ENCODE measurements at regions not wholly inside any gene's neighbourhood (a gene's known extent, or its start where the extent isn't known, plus 50 kb on each side); places are given as distances from the start of the nearest gene placed in this dataset.

DNA sequence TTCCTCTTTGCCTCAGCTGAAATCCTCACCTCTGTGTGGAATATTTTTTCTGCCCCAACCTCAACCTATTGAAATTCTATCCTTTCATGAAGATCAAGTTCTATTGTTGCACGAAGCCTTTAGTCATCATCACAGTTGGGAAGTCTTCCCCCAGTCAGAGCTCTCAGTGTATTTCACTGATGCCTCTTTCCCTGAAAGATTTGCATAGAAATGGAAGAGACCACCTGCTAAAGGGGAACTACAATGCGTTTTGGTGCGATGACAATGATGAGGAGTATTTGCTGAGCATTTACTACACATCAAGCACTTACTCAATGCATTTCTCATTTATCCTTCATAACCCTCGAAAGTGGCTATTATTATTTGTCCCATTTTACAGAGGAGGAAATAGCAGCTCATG, 151.2 kb upstream of the KLF3 start:
- H3K9ac ChIP-seq (ENCODE audit: low read length), result no peak overlapping the region
- H3K4me2 ChIP-seq (ENCODE audit: low read length), result no peak overlapping the region
- H2AFZ ChIP-seq (ENCODE audit: low read length), result no peak overlapping the region
- H4K20me1 ChIP-seq (ENCODE audit: insufficient read depth, low read length), result no peaks in the 10 kb centered on the region
- TF ChIP-seq, protein P1, sequence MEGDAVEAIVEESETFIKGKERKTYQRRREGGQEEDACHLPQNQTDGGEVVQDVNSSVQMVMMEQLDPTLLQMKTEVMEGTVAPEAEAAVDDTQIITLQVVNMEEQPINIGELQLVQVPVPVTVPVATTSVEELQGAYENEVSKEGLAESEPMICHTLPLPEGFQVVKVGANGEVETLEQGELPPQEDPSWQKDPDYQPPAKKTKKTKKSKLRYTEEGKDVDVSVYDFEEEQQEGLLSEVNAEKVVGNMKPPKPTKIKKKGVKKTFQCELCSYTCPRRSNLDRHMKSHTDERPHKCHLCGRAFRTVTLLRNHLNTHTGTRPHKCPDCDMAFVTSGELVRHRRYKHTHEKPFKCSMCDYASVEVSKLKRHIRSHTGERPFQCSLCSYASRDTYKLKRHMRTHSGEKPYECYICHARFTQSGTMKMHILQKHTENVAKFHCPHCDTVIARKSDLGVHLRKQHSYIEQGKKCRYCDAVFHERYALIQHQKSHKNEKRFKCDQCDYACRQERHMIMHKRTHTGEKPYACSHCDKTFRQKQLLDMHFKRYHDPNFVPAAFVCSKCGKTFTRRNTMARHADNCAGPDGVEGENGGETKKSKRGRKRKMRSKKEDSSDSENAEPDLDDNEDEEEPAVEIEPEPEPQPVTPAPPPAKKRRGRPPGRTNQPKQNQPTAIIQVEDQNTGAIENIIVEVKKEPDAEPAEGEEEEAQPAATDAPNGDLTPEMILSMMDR (IDR thresholded peaks at IDR 0.05; ENCODE audit: low read length), result no peak
- TF ChIP-seq EZH2 (IDR thresholded peaks at IDR 0.05; ENCODE audit: borderline replicate concordance, low read length), result no peak
- no peaks in the 10 kb centered on the region for H3K9me2 ChIP-seq (ENCODE audit: low read depth, low read length)
- no peak overlapping the region for H3K4me3 ChIP-seq (ENCODE audit: low read depth, low read length, poor library complexity, severe bottlenecking)
- no peak overlapping the region for H3K27ac ChIP-seq (ENCODE audit: low read depth, low read length, poor library complexity, severe bottlenecking)
- H3K79me2 ChIP-seq (ENCODE audit: insufficient read depth, low read length), result no peaks in the 10 kb centered on the region
- H3K36me3 ChIP-seq (ENCODE audit: insufficient read depth, low read length), result no peaks in the 10 kb centered on the region
- no peaks in the 10 kb centered on the region for H3K4me1 ChIP-seq (ENCODE audit: insufficient read depth, low read length, severe bottlenecking)
- H3K9me3 ChIP-seq (ENCODE audit: low read length), result no peaks in the 10 kb centered on the region
- no peaks in the 10 kb centered on the region for H3F3A ChIP-seq (ENCODE audit: insufficient read depth, low read length)
- 0 out of 2 replicates have a peak, but pooled peaks cover 2% of the 10 kb centered on the region for H3K27me3 ChIP-seq (ENCODE audit: insufficient read depth, low read length)

DNA sequence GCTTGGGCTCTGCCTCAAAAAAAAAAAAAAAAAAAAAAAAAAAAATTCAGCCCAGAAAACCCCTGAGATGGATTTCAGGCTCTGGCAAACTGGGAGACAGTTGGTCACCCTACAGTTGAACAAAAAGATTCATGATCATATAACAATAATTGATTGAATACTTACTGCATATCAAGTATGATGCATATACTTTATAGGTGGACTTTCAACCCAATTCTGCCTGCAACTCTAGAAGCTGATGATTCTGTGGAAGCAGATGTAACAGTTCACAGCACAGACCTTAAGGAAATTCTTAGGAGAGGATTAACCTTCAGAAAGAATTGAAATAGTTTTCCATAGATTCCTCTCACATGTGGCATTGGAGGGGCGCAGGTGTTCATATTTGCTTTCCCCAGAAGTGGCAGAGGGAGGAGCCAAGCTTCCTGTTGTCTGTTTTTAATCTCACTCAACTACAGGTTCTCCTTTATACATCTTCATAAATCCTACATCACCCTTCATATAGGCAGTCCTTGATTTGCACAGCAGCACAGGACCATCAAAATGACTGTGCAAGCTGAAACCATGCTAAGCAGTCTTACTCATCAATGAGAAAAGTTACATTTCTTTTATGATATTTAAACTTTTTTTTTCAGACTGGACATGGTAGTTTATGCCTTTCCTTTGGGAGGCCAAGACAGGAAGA, 149.4 kb upstream of the KLF3 start:
- no peaks in the 10 kb centered on the region for H4K20me1 ChIP-seq (ENCODE audit: insufficient read depth, low read length)
- no peaks in the 10 kb centered on the region for H3K4me1 ChIP-seq (ENCODE audit: insufficient read depth, low read length, severe bottlenecking)
- no peaks in the 10 kb centered on the region for H3K36me3 ChIP-seq (ENCODE audit: insufficient read depth, low read length)
- H3K9ac ChIP-seq (ENCODE audit: low read length), result no peak overlapping the region
- 0 out of 2 replicates have a peak, but pooled peaks cover 2% of the 10 kb centered on the region for H3K27me3 ChIP-seq (ENCODE audit: insufficient read depth, low read length)
- no peaks in the 10 kb centered on the region for H3K9me3 ChIP-seq (ENCODE audit: low read length)
- no peak overlapping the region for H3K4me3 ChIP-seq (ENCODE audit: low read depth, low read length, poor library complexity, severe bottlenecking)
- no peaks in the 10 kb centered on the region for H3F3A ChIP-seq (ENCODE audit: insufficient read depth, low read length)
- H3K79me2 ChIP-seq (ENCODE audit: insufficient read depth, low read length), result no peaks in the 10 kb centered on the region
- no peak overlapping the region for H3K4me2 ChIP-seq (ENCODE audit: low read length)
- TF ChIP-seq, protein P1 (IDR thresholded peaks at IDR 0.05; ENCODE audit: low read length), result no peak
- no peak for TF ChIP-seq EZH2 (IDR thresholded peaks at IDR 0.05; ENCODE audit: borderline replicate concordance, low read length)
- no peak overlapping the region for H3K27ac ChIP-seq (ENCODE audit: low read depth, low read length, poor library complexity, severe bottlenecking)
- H3K9me2 ChIP-seq (ENCODE audit: low read depth, low read length), result no peaks in the 10 kb centered on the region
- H2AFZ ChIP-seq (ENCODE audit: low read length), result no peak overlapping the region

DNA sequence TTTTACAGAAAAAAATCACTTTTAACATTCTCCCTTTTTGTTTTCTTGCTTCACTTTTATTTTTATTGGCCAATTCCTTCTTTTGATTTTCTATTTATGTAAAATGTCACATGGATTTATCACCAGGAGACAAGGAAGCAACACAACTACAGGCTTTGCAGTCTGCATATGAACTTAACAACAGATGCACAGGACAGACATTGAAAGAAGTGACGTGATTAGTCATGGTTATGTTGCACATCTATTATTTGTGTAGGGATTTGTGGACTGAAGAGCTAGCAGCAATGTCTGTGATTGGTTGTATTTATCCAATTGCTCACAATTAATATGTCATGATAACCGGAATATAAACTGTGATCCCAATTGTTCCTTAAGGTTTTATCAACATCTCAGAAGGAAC, 147.8 kb upstream of the KLF3 start:
- H3K36me3 ChIP-seq (ENCODE audit: insufficient read depth, low read length), result no peaks in the 10 kb centered on the region
- H3K79me2 ChIP-seq (ENCODE audit: insufficient read depth, low read length), result no peaks in the 10 kb centered on the region
- no peak overlapping the region for H3K4me2 ChIP-seq (ENCODE audit: low read length)
- no peaks in the 10 kb centered on the region for H3F3A ChIP-seq (ENCODE audit: insufficient read depth, low read length)
- no peak overlapping the region for H3K9ac ChIP-seq (ENCODE audit: low read length)
- H4K20me1 ChIP-seq (ENCODE audit: insufficient read depth, low read length), result no peaks in the 10 kb centered on the region
- H3K27ac ChIP-seq (ENCODE audit: low read depth, low read length, poor library complexity, severe bottlenecking), result no peak overlapping the region
- H3K9me3 ChIP-seq (ENCODE audit: low read length), result no peaks in the 10 kb centered on the region
- H3K4me1 ChIP-seq (ENCODE audit: insufficient read depth, low read length, severe bottlenecking), result no peaks in the 10 kb centered on the region
- TF ChIP-seq, protein P1 (IDR thresholded peaks at IDR 0.05; ENCODE audit: low read length), result no peak
- TF ChIP-seq EZH2 (IDR thresholded peaks at IDR 0.05; ENCODE audit: borderline replicate concordance, low read length), result no peak
- no peak overlapping the region for H3K4me3 ChIP-seq (ENCODE audit: low read depth, low read length, poor library complexity, severe bottlenecking)
- no peaks in the 10 kb centered on the region for H3K9me2 ChIP-seq (ENCODE audit: low read depth, low read length)
- H2AFZ ChIP-seq (ENCODE audit: low read length), result no peak overlapping the region
- no peaks in the 10 kb centered on the region for H3K27me3 ChIP-seq (ENCODE audit: insufficient read depth, low read length)

Measured in OCI-LY1 (cell line).